ENCODE measurements at regions not wholly inside any gene's neighbourhood (a gene's known extent, or its start where the extent isn't known, plus 50 kb on each side); places are given as distances from the start of the nearest gene placed in this dataset.

GRCh38 chr12:25308756-25309155 is 58.0 kb upstream of the KRAS start:
- TF ChIP-seq CTCF (IDR thresholded peaks at IDR 0.05; ENCODE audit: unreplicated experiment): no peak
- Mint-ChIP-seq H3K9me3 (peaks cover 28% of the 10 kb centered on the region), H3K27me3 (ENCODE audit: low read depth) (no peaks in the 10 kb centered on the region), H3K27ac (no peak overlapping the region), H3K36me3 (no peaks in the 10 kb centered on the region), H3K4me1 (peaks cover 2% of the 10 kb centered on the region), H3K4me3 (no peak overlapping the region)
- no peak for DNase-seq (ENCODE audit: low spot score in 2 of 2, unreplicated experiment in 2 of 2)

- no peak for DNase-seq (ENCODE audit: low spot score in 2 of 2, unreplicated experiment in 2 of 2)
Observed at GRCh38 chr12:25307818-25308217, 57.1 kb upstream of the KRAS start.

GRCh38 chr12:25301798-25302197 is 51.1 kb upstream of the KRAS start:
- Mint-ChIP-seq H3K36me3 (no peaks in the 10 kb centered on the region), H3K27me3 (ENCODE audit: low read depth) (no peaks in the 10 kb centered on the region), H3K4me3 (no peak overlapping the region), H3K27ac (no peak overlapping the region), H3K4me1 (no peaks in the 10 kb centered on the region), H3K9me3 (peaks cover 24% of the 10 kb centered on the region)
- no peak for TF ChIP-seq CTCF (IDR thresholded peaks at IDR 0.05; ENCODE audit: unreplicated experiment)
- DNase-seq (ENCODE audit: low spot score in 2 of 2, unreplicated experiment in 2 of 2): no peak

More at GRCh38 chr12:25307818-25308217, 57.1 kb upstream of the KRAS start:
- Mint-ChIP-seq H3K4me1 (peaks cover 2% of the 10 kb centered on the region), H3K27me3 (ENCODE audit: low read depth) (no peaks in the 10 kb centered on the region), H3K36me3 (no peaks in the 10 kb centered on the region), H3K27ac (no peak overlapping the region), H3K4me3 (no peak overlapping the region), H3K9me3 (peaks cover 28% of the 10 kb centered on the region)
- no peak for TF ChIP-seq CTCF (IDR thresholded peaks at IDR 0.05; ENCODE audit: unreplicated experiment)
